Prostate gland (tissue), 1 donor: ENCODE measurements at regions not wholly inside any gene's neighbourhood (a gene's known extent, or its start where the extent isn't known, plus 50 kb on each side); places are given as distances from the start of the nearest gene placed in this dataset.

Experiments used
- POLR2A ChIP-seq: fragments of 450-650 bp; IDR thresholded peaks from one replicate; pipeline ENCODE4 v1.6.1; 2016; ENCODE audit warnings: antibody characterized with exemption, mild to moderate bottlenecking
- POLR2AphosphoS5 ChIP-seq: sonication (generic); formaldehyde crosslinking; IDR thresholded peaks from one replicate; pipeline ENCODE4 v1.6.1; 2017; ENCODE audit warnings: antibody characterized with exemption

DNA sequence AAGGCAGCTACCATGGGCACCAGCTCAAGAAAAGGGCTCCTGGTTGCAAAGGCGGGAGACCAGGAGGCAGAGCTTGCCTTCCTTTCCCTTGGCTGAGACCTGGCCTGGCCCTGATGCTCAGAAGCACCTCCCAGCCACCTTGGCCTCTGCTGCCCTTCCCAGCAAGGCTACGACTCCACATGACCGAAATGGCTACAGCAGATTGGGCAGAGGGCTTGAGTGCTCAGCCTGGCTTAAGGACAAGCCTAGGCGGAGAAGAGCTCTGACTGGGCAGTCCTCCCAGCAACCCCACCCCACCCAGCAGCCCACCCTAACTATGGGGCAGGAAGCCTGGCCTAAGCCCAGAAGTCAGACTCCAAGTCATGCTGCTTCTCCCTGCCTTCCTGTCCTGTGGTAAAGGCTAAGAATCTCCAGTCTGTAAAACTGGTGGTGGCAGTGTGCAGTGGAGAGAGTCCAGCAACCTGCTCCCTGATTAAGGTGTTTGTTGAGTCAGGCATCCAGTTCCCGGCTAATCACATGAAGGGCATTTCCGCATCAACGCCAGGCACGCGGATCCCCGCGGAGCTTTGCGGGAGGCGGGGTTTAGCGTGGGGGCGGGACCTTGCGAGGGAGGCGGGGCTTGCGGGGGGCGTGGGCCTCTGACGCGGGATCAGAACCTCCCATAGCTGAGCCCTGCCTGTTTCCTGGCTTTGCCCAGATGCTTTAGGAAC is 256.0 kb downstream of the BCL11A start:
- no peak for TF ChIP-seq POLR2A
- TF ChIP-seq POLR2AphosphoS5 = no peak
